WTC11 (cell line): ENCODE measurements at regions not wholly inside any gene's neighbourhood (a gene's known extent, or its start where the extent isn't known, plus 50 kb on each side); places are given as distances from the start of the nearest gene placed in this dataset.

ENCODE experiments used
- ATAC-seq: fragments of 200-7000 bp; cut with Tn5 transposase; 2 replicates; pipeline ENCODE4 v1.10.0; 2021; ENCODE audit warnings: mild to moderate bottlenecking, moderate library complexity
- CTCF ChIA-PET: fragments of 300-600 bp; sonication (Branson Sonifier 250); formaldehyde crosslinking; loops from one replicate; lab custom pipeline; 2021; ENCODE audit warnings: antibody characterized with exemption; lab: Charles Lee
- POLR2A ChIA-PET: fragments of 350-600 bp; sonication (Branson Sonifier 250); formaldehyde crosslinking; loops from one replicate; lab custom pipeline; 2021; ENCODE audit warnings: antibody characterized with exemption; lab: Charles Lee
- DNase-seq: peaks from one replicate; pipeline ENCODE4 v3.0.0; 2021; ENCODE audit warnings: low spot score
- H3K27ac Mint-ChIP-seq: 2 replicates; pipeline ENCODE4 v1.8.0; 2021; ENCODE audit warnings: mixed read lengths
- H3K27me3 Mint-ChIP-seq: 2 replicates; pipeline ENCODE4 v1.8.0; 2021; ENCODE audit warnings: low read depth, mild to moderate bottlenecking, moderate library complexity, mixed read lengths
- H3K36me3 Mint-ChIP-seq: 2 replicates; pipeline ENCODE4 v1.8.0; 2021; ENCODE audit warnings: mixed read lengths
- H3K4me1 Mint-ChIP-seq: 2 replicates; pipeline ENCODE4 v1.8.0; 2022; ENCODE audit warnings: mixed read lengths
- H3K4me3 Mint-ChIP-seq: 2 replicates; pipeline ENCODE4 v1.8.0; 2021; ENCODE audit warnings: mild to moderate bottlenecking, moderate library complexity, mixed read lengths
- H3K9me3 Mint-ChIP-seq: 2 replicates; pipeline ENCODE4 v1.8.0; 2021; ENCODE audit warnings: mixed read lengths
- CREM ChIP-seq: sonication (generic); formaldehyde crosslinking; IDR thresholded peaks from 2 replicates; pipeline ENCODE4 v1.8.1; 2022; ENCODE audit warnings: mild to moderate bottlenecking, missing genetic modification reagents, moderate library complexity
- ESRRA ChIP-seq: sonication (generic); formaldehyde crosslinking; IDR thresholded peaks from 2 replicates; pipeline ENCODE4 v1.8.1; 2022; ENCODE audit warnings: mild to moderate bottlenecking, missing genetic modification reagents, borderline replicate concordance
- ETV6 ChIP-seq: sonication (generic); formaldehyde crosslinking; IDR thresholded peaks from 2 replicates; pipeline ENCODE4 v1.8.1; 2022; ENCODE audit warnings: mild to moderate bottlenecking, missing genetic modification reagents
- HMGA2 ChIP-seq: fragments of 250-450 bp; sonication (Bioruptor Pico); IDR thresholded peaks from 2 replicates; pipeline ENCODE4 v1.4.0; 2021; ENCODE audit warnings: mild to moderate bottlenecking, moderate library complexity
- JUN ChIP-seq: sonication (generic); formaldehyde crosslinking; IDR thresholded peaks from 2 replicates; pipeline ENCODE4 v1.8.0; 2023; ENCODE audit warnings: mild to moderate bottlenecking, missing genetic modification reagents
- MLX ChIP-seq: sonication (generic); formaldehyde crosslinking; IDR thresholded peaks from 2 replicates; pipeline ENCODE4 v1.8.1; 2023; ENCODE audit warnings: mild to moderate bottlenecking, missing genetic modification reagents, moderate library complexity
- MYBL2 ChIP-seq: sonication (generic); formaldehyde crosslinking; IDR thresholded peaks from 2 replicates; pipeline ENCODE4 v1.8.1; 2023; ENCODE audit warnings: mild to moderate bottlenecking, moderate library complexity, missing genetic modification reagents
- NFYB ChIP-seq: sonication (generic); formaldehyde crosslinking; conservative IDR thresholded peaks from 2 replicates; pipeline ENCODE4 v1.8.0; 2022; ENCODE audit warnings: low read depth, missing genetic modification reagents
- SOX15 ChIP-seq: fragments of 250-450 bp; sonication (Bioruptor Pico); IDR thresholded peaks from 2 replicates; pipeline ENCODE4 v1.9.0; 2021; ENCODE audit warnings: mild to moderate bottlenecking
- SP1 ChIP-seq: sonication (generic); formaldehyde crosslinking; conservative IDR thresholded peaks from 2 replicates; pipeline ENCODE4 v1.8.1; 2022; ENCODE audit warnings: missing genetic modification reagents
- TEAD4 ChIP-seq: sonication (generic); formaldehyde crosslinking; IDR thresholded peaks from 2 replicates; pipeline ENCODE4 v1.8.0; 2022; ENCODE audit warnings: mild to moderate bottlenecking, missing genetic modification reagents
- ZNF317 ChIP-seq: sonication (generic); formaldehyde crosslinking; IDR thresholded peaks from 2 replicates; pipeline ENCODE4 v1.8.1; 2023; ENCODE audit warnings: low read depth, mild to moderate bottlenecking, moderate library complexity, missing genetic modification reagents, borderline replicate concordance
- ZNF416 ChIP-seq: fragments of 250-450 bp; sonication (Bioruptor Pico); IDR thresholded peaks from 2 replicates; pipeline ENCODE4 v1.9.0; 2021; ENCODE audit warnings: mild to moderate bottlenecking, inconsistent platforms
- TF ChIP-seq, protein P1 (sequence below): sonication (generic); formaldehyde crosslinking; IDR thresholded peaks from 2 replicates; pipeline ENCODE4 v1.8.1; 2023; ENCODE audit warnings: mild to moderate bottlenecking, missing genetic modification reagents
- TF ChIP-seq, protein P2 (sequence below): fragments of 250-450 bp; sonication (Bioruptor Pico); IDR thresholded peaks from 2 replicates; pipeline ENCODE4 v1.9.0; 2021; ENCODE audit warnings: moderate library complexity, mild to moderate bottlenecking, inconsistent platforms, borderline replicate concordance
- TF ChIP-seq, protein P3 (sequence below): sonication (generic); formaldehyde crosslinking; IDR thresholded peaks from 2 replicates; pipeline ENCODE4 v1.8.1; 2022; ENCODE audit warnings: low read depth, missing genetic modification reagents, borderline replicate concordance
- TF ChIP-seq, protein P4 (sequence below): fragments of 250-450 bp; sonication (Bioruptor Pico); IDR thresholded peaks from 2 replicates; pipeline ENCODE4 v1.8.0; 2021; ENCODE audit warnings: mild to moderate bottlenecking
- TF ChIP-seq, protein P5 (sequence below): fragments of 250-450 bp; sonication (Bioruptor Pico); IDR thresholded peaks from 2 replicates; pipeline ENCODE4 v1.9.0; 2021; ENCODE audit warnings: mild to moderate bottlenecking
- TF ChIP-seq, protein P6 (sequence below): sonication (generic); formaldehyde crosslinking; IDR thresholded peaks from 2 replicates; pipeline ENCODE4 v1.8.1; 2023; ENCODE audit warnings: mild to moderate bottlenecking, missing genetic modification reagents, moderate library complexity
- TF ChIP-seq, protein P7 (sequence below): fragments of 250-450 bp; sonication (Bioruptor Pico); IDR thresholded peaks from 2 replicates; pipeline ENCODE4 v1.9.0; 2021; ENCODE audit warnings: mild to moderate bottlenecking
- TF ChIP-seq, protein P8 (sequence below): sonication (generic); formaldehyde crosslinking; IDR thresholded peaks from 2 replicates; pipeline ENCODE4 v1.8.0; 2022; ENCODE audit warnings: mild to moderate bottlenecking, missing genetic modification reagents

DNA sequence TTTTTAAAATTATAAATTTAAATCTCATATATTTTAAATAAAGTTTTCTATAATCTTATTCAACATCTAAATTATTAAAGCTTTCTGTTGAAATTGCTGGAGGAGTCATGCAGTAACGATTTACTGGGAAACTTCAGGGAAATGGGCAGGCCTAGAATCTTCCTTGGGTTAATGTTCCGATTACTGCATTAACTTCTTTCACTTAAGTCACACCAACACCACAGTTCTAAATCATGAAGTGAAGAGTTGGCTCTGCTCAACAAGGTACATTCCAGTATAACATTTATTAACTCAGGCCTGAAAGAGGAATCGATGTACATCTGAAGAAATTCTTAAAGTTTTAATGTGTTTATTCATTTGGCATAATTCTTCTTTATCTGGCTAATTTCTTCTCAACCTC, 244.3 kb downstream of the CCER1 start:
- Mint-ChIP-seq H3K27me3 (no peaks in the 10 kb centered on the region), H3K36me3 (no peaks in the 10 kb centered on the region), H3K27ac (no peak overlapping the region), H3K4me3 (no peak overlapping the region), H3K9me3 (no peaks in the 10 kb centered on the region), H3K4me1 (no peaks in the 10 kb centered on the region)
- DNase-seq = no peak
- no peak for ATAC-seq
- no peak for TF ChIP-seq MLX (CRISPR knock-in tag)
- TF ChIP-seq, protein P1, sequence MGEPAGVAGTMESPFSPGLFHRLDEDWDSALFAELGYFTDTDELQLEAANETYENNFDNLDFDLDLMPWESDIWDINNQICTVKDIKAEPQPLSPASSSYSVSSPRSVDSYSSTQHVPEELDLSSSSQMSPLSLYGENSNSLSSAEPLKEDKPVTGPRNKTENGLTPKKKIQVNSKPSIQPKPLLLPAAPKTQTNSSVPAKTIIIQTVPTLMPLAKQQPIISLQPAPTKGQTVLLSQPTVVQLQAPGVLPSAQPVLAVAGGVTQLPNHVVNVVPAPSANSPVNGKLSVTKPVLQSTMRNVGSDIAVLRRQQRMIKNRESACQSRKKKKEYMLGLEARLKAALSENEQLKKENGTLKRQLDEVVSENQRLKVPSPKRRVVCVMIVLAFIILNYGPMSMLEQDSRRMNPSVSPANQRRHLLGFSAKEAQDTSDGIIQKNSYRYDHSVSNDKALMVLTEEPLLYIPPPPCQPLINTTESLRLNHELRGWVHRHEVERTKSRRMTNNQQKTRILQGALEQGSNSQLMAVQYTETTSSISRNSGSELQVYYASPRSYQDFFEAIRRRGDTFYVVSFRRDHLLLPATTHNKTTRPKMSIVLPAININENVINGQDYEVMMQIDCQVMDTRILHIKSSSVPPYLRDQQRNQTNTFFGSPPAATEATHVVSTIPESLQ (CRISPR knock-in tag) = no peak
- TF ChIP-seq ZNF416 (CRISPR knock-in tag) = no peak
- TF ChIP-seq HMGA2 = no peak
- TF ChIP-seq, protein P2, sequence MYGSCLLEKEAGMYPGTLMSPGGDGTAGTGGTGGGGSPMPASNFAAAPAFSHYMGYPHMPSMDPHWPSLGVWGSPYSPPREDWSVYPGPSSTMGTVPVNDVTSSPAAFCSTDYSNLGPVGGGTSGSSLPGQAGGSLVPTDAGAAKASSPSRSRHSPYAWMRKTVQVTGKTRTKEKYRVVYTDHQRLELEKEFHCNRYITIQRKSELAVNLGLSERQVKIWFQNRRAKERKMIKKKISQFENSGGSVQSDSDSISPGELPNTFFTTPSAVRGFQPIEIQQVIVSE (CRISPR knock-in tag) = no peak
- TF ChIP-seq JUN (CRISPR knock-in tag) = no peak
- TF ChIP-seq, protein P3, sequence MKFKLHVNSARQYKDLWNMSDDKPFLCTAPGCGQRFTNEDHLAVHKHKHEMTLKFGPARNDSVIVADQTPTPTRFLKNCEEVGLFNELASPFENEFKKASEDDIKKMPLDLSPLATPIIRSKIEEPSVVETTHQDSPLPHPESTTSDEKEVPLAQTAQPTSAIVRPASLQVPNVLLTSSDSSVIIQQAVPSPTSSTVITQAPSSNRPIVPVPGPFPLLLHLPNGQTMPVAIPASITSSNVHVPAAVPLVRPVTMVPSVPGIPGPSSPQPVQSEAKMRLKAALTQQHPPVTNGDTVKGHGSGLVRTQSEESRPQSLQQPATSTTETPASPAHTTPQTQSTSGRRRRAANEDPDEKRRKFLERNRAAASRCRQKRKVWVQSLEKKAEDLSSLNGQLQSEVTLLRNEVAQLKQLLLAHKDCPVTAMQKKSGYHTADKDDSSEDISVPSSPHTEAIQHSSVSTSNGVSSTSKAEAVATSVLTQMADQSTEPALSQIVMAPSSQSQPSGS (CRISPR knock-in tag) = no peak
- TF ChIP-seq, protein P4, sequence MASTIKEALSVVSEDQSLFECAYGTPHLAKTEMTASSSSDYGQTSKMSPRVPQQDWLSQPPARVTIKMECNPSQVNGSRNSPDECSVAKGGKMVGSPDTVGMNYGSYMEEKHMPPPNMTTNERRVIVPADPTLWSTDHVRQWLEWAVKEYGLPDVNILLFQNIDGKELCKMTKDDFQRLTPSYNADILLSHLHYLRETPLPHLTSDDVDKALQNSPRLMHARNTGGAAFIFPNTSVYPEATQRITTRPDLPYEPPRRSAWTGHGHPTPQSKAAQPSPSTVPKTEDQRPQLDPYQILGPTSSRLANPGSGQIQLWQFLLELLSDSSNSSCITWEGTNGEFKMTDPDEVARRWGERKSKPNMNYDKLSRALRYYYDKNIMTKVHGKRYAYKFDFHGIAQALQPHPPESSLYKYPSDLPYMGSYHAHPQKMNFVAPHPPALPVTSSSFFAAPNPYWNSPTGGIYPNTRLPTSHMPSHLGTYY (CRISPR knock-in tag) = no peak
- TF ChIP-seq, protein P5, sequence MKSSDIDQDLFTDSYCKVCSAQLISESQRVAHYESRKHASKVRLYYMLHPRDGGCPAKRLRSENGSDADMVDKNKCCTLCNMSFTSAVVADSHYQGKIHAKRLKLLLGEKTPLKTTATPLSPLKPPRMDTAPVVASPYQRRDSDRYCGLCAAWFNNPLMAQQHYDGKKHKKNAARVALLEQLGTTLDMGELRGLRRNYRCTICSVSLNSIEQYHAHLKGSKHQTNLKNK (CRISPR knock-in tag) = no peak
- TF ChIP-seq, protein P6, sequence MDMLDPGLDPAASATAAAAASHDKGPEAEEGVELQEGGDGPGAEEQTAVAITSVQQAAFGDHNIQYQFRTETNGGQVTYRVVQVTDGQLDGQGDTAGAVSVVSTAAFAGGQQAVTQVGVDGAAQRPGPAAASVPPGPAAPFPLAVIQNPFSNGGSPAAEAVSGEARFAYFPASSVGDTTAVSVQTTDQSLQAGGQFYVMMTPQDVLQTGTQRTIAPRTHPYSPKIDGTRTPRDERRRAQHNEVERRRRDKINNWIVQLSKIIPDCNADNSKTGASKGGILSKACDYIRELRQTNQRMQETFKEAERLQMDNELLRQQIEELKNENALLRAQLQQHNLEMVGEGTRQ = no peak
- no peak for TF ChIP-seq TEAD4 (CRISPR knock-in tag)
- TF ChIP-seq, protein P7, sequence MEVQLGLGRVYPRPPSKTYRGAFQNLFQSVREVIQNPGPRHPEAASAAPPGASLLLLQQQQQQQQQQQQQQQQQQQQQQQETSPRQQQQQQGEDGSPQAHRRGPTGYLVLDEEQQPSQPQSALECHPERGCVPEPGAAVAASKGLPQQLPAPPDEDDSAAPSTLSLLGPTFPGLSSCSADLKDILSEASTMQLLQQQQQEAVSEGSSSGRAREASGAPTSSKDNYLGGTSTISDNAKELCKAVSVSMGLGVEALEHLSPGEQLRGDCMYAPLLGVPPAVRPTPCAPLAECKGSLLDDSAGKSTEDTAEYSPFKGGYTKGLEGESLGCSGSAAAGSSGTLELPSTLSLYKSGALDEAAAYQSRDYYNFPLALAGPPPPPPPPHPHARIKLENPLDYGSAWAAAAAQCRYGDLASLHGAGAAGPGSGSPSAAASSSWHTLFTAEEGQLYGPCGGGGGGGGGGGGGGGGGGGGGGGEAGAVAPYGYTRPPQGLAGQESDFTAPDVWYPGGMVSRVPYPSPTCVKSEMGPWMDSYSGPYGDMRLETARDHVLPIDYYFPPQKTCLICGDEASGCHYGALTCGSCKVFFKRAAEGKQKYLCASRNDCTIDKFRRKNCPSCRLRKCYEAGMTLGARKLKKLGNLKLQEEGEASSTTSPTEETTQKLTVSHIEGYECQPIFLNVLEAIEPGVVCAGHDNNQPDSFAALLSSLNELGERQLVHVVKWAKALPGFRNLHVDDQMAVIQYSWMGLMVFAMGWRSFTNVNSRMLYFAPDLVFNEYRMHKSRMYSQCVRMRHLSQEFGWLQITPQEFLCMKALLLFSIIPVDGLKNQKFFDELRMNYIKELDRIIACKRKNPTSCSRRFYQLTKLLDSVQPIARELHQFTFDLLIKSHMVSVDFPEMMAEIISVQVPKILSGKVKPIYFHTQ (CRISPR knock-in tag) = no peak
- ChIA-PET POLR2A (no interaction called here), CTCF (no interaction called here)

GRCh38 chr12:90706036-90706435, 248.9 kb downstream of the CCER1 start:
- no peaks in the 10 kb centered on the region for H3K36me3 Mint-ChIP-seq
- ATAC-seq (no peak), DNase-seq (no peak)
- no peaks in the 10 kb centered on the region for H3K9me3 Mint-ChIP-seq
- no peaks in the 10 kb centered on the region for H3K27me3 Mint-ChIP-seq
- ChIA-PET CTCF (no interaction called here), POLR2A (no interaction called here)
- TF ChIP-seq ESRRA (no peak), ZNF317 (no peak), ETV6 (CRISPR knock-in tag) (no peak), NFYB (CRISPR knock-in tag) (no peak), HMGA2 (no peak), CREM (CRISPR knock-in tag) (no peak), SP1 (CRISPR knock-in tag) (no peak), MYBL2 (CRISPR knock-in tag) (no peak), SOX15 (no peak)
- TF ChIP-seq, protein P8, sequence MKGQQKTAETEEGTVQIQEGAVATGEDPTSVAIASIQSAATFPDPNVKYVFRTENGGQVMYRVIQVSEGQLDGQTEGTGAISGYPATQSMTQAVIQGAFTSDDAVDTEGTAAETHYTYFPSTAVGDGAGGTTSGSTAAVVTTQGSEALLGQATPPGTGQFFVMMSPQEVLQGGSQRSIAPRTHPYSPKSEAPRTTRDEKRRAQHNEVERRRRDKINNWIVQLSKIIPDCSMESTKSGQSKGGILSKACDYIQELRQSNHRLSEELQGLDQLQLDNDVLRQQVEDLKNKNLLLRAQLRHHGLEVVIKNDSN (CRISPR knock-in tag) = no peak
- H3K4me3 Mint-ChIP-seq = no peak overlapping the region
- no peak overlapping the region for H3K27ac Mint-ChIP-seq
- no peaks in the 10 kb centered on the region for H3K4me1 Mint-ChIP-seq
